Endothelial cell of umbilical vein (primary cell): ENCODE measurements at regions not wholly inside any gene's neighbourhood (a gene's known extent, or its start where the extent isn't known, plus 50 kb on each side); places are given as distances from the start of the nearest gene placed in this dataset.

ENCODE experiments used
- BruUV-seq: library from RNA; stranded (reverse); fragments of 400-500 nt; replicated peaks from 2 replicates; lab custom pipeline; 2021; lab: Mats Ljungman, UMichigan
- CTCF ChIA-PET: fragments of 300-600, 350-600 bp; sonication (Branson Sonifier 250); formaldehyde crosslinking; loops from one replicate; lab custom pipeline; 2021; ENCODE audit warnings: antibody characterized with exemption, inconsistent platforms; lab: Charles Lee
- POLR2A ChIA-PET: fragments of 300-600, 350-600 bp; sonication (Branson Sonifier 250); formaldehyde crosslinking; loops from one replicate; lab custom pipeline; 2021; ENCODE audit warnings: antibody characterized with exemption, inconsistent platforms; lab: Charles Lee
- DNase-seq: peaks from one replicate; pipeline ENCODE4 v3.0.0-alpha.2; 2011; ENCODE audit warnings: low read depth, low spot score
- FAIRE-seq: peaks from 2 replicates; lab custom pipeline; 2011; peaks lifted over from hg19 to GRCh38; lab: Jason Lieb, UNC
- H2AFZ ChIP-seq: 2 replicates; pipeline ENCODE4 v1.6.0; 2012; ENCODE audit warnings: low read depth, low read length, control low read depth, inconsistent platforms
- H3K27ac ChIP-seq: 2 replicates; pipeline ENCODE4 v1.5.1; 2011; ENCODE audit warnings: low read depth, mild to moderate bottlenecking, control low read depth, low read length, moderate library complexity; ENCODE audit not compliant: insufficient read depth
- H3K27me3 ChIP-seq, 2 experiments: 2 replicates each; pipeline versions ENCODE4 v1.6.0 to v1.6.1; 2011; ENCODE audit warnings: low read length in 2 of 2, mixed read lengths in 1 of 2; ENCODE audit not compliant: control insufficient read depth in 2 of 2, insufficient read depth in 2 of 2
- H3K36me3 ChIP-seq, 2 experiments: 2 replicates in 1 of 2; 3 replicates in 1 of 2; pipeline ENCODE4 v1.5.1; 2011; ENCODE audit warnings: low read length in 2 of 2, mild to moderate bottlenecking in 1 of 2, moderate library complexity in 1 of 2; ENCODE audit not compliant: control insufficient read depth in 2 of 2, insufficient read depth in 2 of 2; ENCODE audit errors: extremely low read depth in 1 of 2
- H3K4me1 ChIP-seq: 3 replicates; pipeline ENCODE4 v1.5.1; 2011; ENCODE audit warnings: mild to moderate bottlenecking, low read length; ENCODE audit not compliant: control insufficient read depth, insufficient read depth; ENCODE audit errors: extremely low read depth
- H3K4me2 ChIP-seq: 2 replicates; pipeline ENCODE4 v1.6.1; 2011; ENCODE audit warnings: low read length, control low read depth, mixed read lengths; ENCODE audit not compliant: insufficient read depth
- H3K4me3 ChIP-seq, 3 experiments: fragments of 200-600 bp in 1 of 3; sonication (generic), shearing (Covaris generic) in 1 of 3; replicated peaks in 1 of 3; 2 replicates each; pipeline ENCODE4 v1.5.1; 2011 to 2016; ENCODE audit warnings: control low read depth in 3 of 3, low read length in 3 of 3, mild to moderate bottlenecking in 2 of 3, inconsistent platforms in 1 of 3, low read depth in 1 of 3, moderate library complexity in 1 of 3; ENCODE audit not compliant: insufficient read depth in 1 of 3
- H3K79me2 ChIP-seq: 2 replicates; pipeline ENCODE4 v1.6.0; 2012; ENCODE audit warnings: low read length, inconsistent platforms; ENCODE audit not compliant: control insufficient read depth, insufficient read depth
- H3K9ac ChIP-seq: replicated peaks from 2 replicates; pipeline ENCODE3; 2011; ENCODE audit warnings: low read length, control low read depth; ENCODE audit not compliant: insufficient read depth; ENCODE audit errors: extremely low read depth
- H3K9me1 ChIP-seq: replicated peaks from 3 replicates; pipeline ENCODE4 v1.6.0; 2011; ENCODE audit warnings: mild to moderate bottlenecking, low read length; ENCODE audit not compliant: control insufficient read depth, insufficient read depth; ENCODE audit errors: extremely low read depth
- H3K9me3 ChIP-seq: replicated peaks from 2 replicates; pipeline ENCODE4 v1.5.1; 2012; ENCODE audit warnings: low read length, inconsistent platforms; ENCODE audit not compliant: control insufficient read depth, insufficient read depth
- H4K20me1 ChIP-seq: replicated peaks from 2 replicates; pipeline ENCODE3; 2011; ENCODE audit warnings: mild to moderate bottlenecking, low read length; ENCODE audit not compliant: control insufficient read depth, insufficient read depth; ENCODE audit errors: extremely low read depth
- EZH2 ChIP-seq: IDR thresholded peaks from 2 replicates; pipeline ENCODE4 v1.6.1; 2012; ENCODE audit warnings: borderline replicate concordance, low read depth, mild to moderate bottlenecking, moderate library complexity, low read length, inconsistent platforms; ENCODE audit not compliant: severe bottlenecking
- FOS ChIP-seq: IDR thresholded peaks from 2 replicates; pipeline ENCODE4 v1.6.1; 2011; ENCODE audit warnings: mild to moderate bottlenecking, low read length, moderate library complexity, borderline replicate concordance; ENCODE audit not compliant: insufficient read depth
- GATA2 ChIP-seq: IDR thresholded peaks from 2 replicates; pipeline ENCODE4 v1.7.0; 2011; ENCODE audit warnings: low read depth, mild to moderate bottlenecking, moderate library complexity, mixed read lengths, low read length; ENCODE audit not compliant: insufficient read length, insufficient read depth
- JUN ChIP-seq: IDR thresholded peaks from 2 replicates; pipeline ENCODE4 v1.6.1; 2011; ENCODE audit warnings: borderline replicate concordance, low read depth; ENCODE audit not compliant: insufficient read length, insufficient read depth
- MAX ChIP-seq: IDR thresholded peaks from 2 replicates; pipeline ENCODE4 v1.6.1; 2011; ENCODE audit not compliant: insufficient read depth, insufficient read length
- MYC ChIP-seq: IDR thresholded peaks from one replicate; pipeline ENCODE4 v1.6.1; 2011; ENCODE audit warnings: mild to moderate bottlenecking, low read depth, low read length
- POLR2A ChIP-seq: IDR thresholded peaks from 2 replicates; pipeline ENCODE4 v1.6.1; 2012; ENCODE audit warnings: low read depth, mild to moderate bottlenecking, control low read depth, low read length
- POLR2AphosphoS5 ChIP-seq: IDR thresholded peaks from 2 replicates; pipeline ENCODE4 v1.6.1; 2012; ENCODE audit warnings: low read depth, mild to moderate bottlenecking, control low read depth, low read length, moderate library complexity; ENCODE audit not compliant: insufficient read depth
- dilution Hi-C: fragments of 300-500 bp; cut with MboI; formaldehyde crosslinking; loops from one replicate; pipeline ENCODE4 v1.15.0; 2019; ENCODE audit warnings: low sequenced_read_pairs; ENCODE audit not compliant: extremely low pct_ligation_motif_present
- intact Hi-C: fragments of 100-400 bp; cut with micrococcal nuclease; formaldehyde crosslinking; loops from one replicate; pipeline ENCODE4 v1.10.0; 2022
- TF ChIP-seq, protein P1 (sequence below), 2 donors: IDR thresholded peaks; 1 replicate in 1 of 2; 2 replicates in 1 of 2; pipeline ENCODE4 v1.5.1; 2011; ENCODE audit warnings: low read length in 2 of 2, mild to moderate bottlenecking in 2 of 2, moderate library complexity in 2 of 2, control low read depth in 1 of 2, inconsistent platforms in 1 of 2, low read depth in 1 of 2; ENCODE audit not compliant: insufficient read depth in 1 of 2; ENCODE audit errors: extremely low read depth in 1 of 2

DNA sequence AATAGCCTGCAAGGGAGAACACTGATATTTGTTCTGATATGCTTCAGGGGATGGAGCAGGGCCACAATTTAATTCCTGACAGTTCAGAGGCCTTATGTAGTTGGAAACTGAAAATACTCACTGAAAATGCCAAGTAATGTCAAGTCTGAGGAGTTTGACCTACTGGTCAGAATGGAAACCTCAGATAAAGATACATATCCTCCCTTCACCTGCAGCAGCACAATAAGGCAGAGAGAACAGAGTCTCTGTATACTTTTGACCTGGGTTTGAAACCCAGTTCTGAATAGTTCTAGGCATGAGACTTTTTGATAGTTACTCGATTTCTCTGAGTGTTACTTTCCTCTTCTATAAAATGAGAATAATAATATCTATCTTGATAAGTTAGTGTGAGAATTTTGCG, 65.8 kb upstream of the TRPC5 start:
- Histone ChIP-seq H3K4me1 (no peaks in the 10 kb centered on the region), H3K4me3 (no peak overlapping the region), H3K79me2 (no peaks in the 10 kb centered on the region), H3K9me3 (no peaks in the 10 kb centered on the region), H4K20me1 (no peaks in the 10 kb centered on the region), H3K9ac (no peak overlapping the region), H3K27ac (no peak overlapping the region), H3K36me3 (no peaks in the 10 kb centered on the region), H2AFZ (no peak overlapping the region), H3K4me2 (no peak overlapping the region), H3K27me3 (no peaks in the 10 kb centered on the region), H3K9me1 (no peaks in the 10 kb centered on the region)
- no TSS peak for BruUV-seq
- FAIRE-seq = no peak
- dilution Hi-C loops (no loop called here), intact Hi-C loops (no loop called here)
- POLR2A ChIA-PET = no interaction called here
- TF ChIP-seq POLR2AphosphoS5 = no peak
- no peak for TF ChIP-seq EZH2
- no peak for TF ChIP-seq POLR2A
- TF ChIP-seq MAX = no peak
- TF ChIP-seq JUN = no peak
- TF ChIP-seq, protein P1, sequence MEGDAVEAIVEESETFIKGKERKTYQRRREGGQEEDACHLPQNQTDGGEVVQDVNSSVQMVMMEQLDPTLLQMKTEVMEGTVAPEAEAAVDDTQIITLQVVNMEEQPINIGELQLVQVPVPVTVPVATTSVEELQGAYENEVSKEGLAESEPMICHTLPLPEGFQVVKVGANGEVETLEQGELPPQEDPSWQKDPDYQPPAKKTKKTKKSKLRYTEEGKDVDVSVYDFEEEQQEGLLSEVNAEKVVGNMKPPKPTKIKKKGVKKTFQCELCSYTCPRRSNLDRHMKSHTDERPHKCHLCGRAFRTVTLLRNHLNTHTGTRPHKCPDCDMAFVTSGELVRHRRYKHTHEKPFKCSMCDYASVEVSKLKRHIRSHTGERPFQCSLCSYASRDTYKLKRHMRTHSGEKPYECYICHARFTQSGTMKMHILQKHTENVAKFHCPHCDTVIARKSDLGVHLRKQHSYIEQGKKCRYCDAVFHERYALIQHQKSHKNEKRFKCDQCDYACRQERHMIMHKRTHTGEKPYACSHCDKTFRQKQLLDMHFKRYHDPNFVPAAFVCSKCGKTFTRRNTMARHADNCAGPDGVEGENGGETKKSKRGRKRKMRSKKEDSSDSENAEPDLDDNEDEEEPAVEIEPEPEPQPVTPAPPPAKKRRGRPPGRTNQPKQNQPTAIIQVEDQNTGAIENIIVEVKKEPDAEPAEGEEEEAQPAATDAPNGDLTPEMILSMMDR (IDR thresholded peaks at IDR 0.05; ENCODE audit: extremely low read depth in 1 of 2, insufficient read depth in 1 of 2, low read depth in 1 of 2, low read length in 2 of 2) = no peak
- TF ChIP-seq MYC = no peak
- no peak for TF ChIP-seq FOS
- no peak for TF ChIP-seq GATA2
- no peak for DNase-seq
- CTCF ChIA-PET = no interaction called here
